OCI-LY3 (cell line): ENCODE measurements at regions not wholly inside any gene's neighbourhood (a gene's known extent, or its start where the extent isn't known, plus 50 kb on each side); places are given as distances from the start of the nearest gene placed in this dataset.

ENCODE experiments used
- EZH2phosphoT487 ChIP-seq: fragments of 200-600 bp; shearing (Covaris generic); IDR thresholded peaks from 2 replicates; pipeline ENCODE4 v1.6.1; 2018; ENCODE audit warnings: antibody characterized with exemption, mixed run types, low read depth
- TF ChIP-seq, protein P1 (sequence below): fragments of 200-600, 300-600 bp; sonication (generic); IDR thresholded peaks from 2 replicates; pipeline ENCODE4 v1.5.1; 2014; ENCODE audit warnings: antibody characterized with exemption, low read length, low read depth

DNA sequence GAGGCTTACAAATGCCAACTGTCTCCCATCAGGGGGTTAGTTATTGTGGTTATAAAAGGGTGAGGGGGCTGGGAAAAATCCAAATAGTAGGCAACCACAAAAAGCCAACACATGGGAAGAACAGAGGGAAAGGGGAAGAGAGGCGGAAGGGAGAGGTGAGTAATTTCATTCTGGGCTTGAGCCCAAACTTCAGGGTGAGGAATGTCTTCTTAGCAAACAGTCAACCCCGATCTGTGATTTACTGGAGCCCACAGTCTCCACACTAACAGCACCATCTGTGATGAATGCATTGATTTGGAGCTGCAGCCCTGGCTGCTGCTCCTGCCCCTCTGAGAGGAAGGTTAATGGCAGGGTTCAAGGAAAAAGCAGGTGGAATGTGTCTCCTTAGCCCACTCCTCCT, 162.2 kb upstream of the GPR101 start:
- TF ChIP-seq, protein P1, sequence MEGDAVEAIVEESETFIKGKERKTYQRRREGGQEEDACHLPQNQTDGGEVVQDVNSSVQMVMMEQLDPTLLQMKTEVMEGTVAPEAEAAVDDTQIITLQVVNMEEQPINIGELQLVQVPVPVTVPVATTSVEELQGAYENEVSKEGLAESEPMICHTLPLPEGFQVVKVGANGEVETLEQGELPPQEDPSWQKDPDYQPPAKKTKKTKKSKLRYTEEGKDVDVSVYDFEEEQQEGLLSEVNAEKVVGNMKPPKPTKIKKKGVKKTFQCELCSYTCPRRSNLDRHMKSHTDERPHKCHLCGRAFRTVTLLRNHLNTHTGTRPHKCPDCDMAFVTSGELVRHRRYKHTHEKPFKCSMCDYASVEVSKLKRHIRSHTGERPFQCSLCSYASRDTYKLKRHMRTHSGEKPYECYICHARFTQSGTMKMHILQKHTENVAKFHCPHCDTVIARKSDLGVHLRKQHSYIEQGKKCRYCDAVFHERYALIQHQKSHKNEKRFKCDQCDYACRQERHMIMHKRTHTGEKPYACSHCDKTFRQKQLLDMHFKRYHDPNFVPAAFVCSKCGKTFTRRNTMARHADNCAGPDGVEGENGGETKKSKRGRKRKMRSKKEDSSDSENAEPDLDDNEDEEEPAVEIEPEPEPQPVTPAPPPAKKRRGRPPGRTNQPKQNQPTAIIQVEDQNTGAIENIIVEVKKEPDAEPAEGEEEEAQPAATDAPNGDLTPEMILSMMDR: no peak
- TF ChIP-seq EZH2phosphoT487: no peak
